Gastroesophageal sphincter (tissue), 3 donors: ENCODE measurements at regions not wholly inside any gene's neighbourhood (a gene's known extent, or its start where the extent isn't known, plus 50 kb on each side); places are given as distances from the start of the nearest gene placed in this dataset.

Experiments
- CTCF ChIP-seq, 4 experiments: fragments of 200-600 bp in 2 of 4; fragments of 450-650 bp in 2 of 4; sonication (generic) in 1 of 4; IDR thresholded peaks; one replicate each; pipeline ENCODE4 v1.5.1; 2017 to 2019; ENCODE audit warnings: antibody characterized with exemption in 4 of 4, mild to moderate bottlenecking in 2 of 4, moderate library complexity in 2 of 4
- EP300 ChIP-seq: sonication (generic); formaldehyde crosslinking; IDR thresholded peaks from one replicate; pipeline ENCODE4 v1.6.1; 2017; ENCODE audit warnings: antibody characterized with exemption, mild to moderate bottlenecking
- POLR2A ChIP-seq, 2 donors: fragments of 450-650 bp; IDR thresholded peaks; one replicate each; pipeline ENCODE4 v1.6.1; 2017; ENCODE audit warnings: antibody characterized with exemption in 2 of 2, mild to moderate bottlenecking in 2 of 2, moderate library complexity in 1 of 2
- POLR2AphosphoS5 ChIP-seq: sonication (generic); formaldehyde crosslinking; IDR thresholded peaks from one replicate; pipeline ENCODE4 v1.6.1; 2017; ENCODE audit warnings: antibody characterized with exemption

- TF ChIP-seq CTCF (IDR thresholded peaks at IDR 0.05), result no peak
- no peak for TF ChIP-seq POLR2A (IDR thresholded peaks at IDR 0.05)
- no peak for TF ChIP-seq EP300
- no peak for TF ChIP-seq POLR2AphosphoS5
Observed at GRCh38 chr12:87038098-87038497, 781.9 kb upstream of the MGAT4C start.
